ENCODE measurements at regions not wholly inside any gene's neighbourhood (a gene's known extent, or its start where the extent isn't known, plus 50 kb on each side); places are given as distances from the start of the nearest gene placed in this dataset.
A peak's percentile ranks its signal among the peaks of the same experiment; 100 is the strongest.
"Not testable (repeated sequence)": the region's sequence is repeated elsewhere in the genome, so short reads cannot be mapped to it uniquely, and the experiment has no call there.

- intact Hi-C loops (cut with micrococcal nuclease), result no loop called here
- no TSS peak for BruUV-seq (replicated peaks)
- no peak for DNase-seq (ENCODE audit: unreplicated experiment)
- Mint-ChIP-seq H3K36me3 (ENCODE audit: insufficient read depth, unreplicated experiment) (no peaks in the 10 kb centered on the region), H3K4me3 (ENCODE audit: unreplicated experiment) (no peak overlapping the region), H3K9me3 (ENCODE audit: unreplicated experiment) (no peaks in the 10 kb centered on the region), H3K27me3 (ENCODE audit: insufficient read depth, unreplicated experiment) (no peaks in the 10 kb centered on the region), H3K4me1 (ENCODE audit: insufficient read depth, unreplicated experiment) (no peaks in the 10 kb centered on the region), H3K27ac (ENCODE audit: low read depth, unreplicated experiment) (no peak overlapping the region)
- POLR2A ChIA-PET, result interaction anchor here (0.6 to 1.0 kb wide), 3 partner anchors 10 to 936 kb away, joined by 3 read pairs; no protein-coding TSS in a partner anchor
- CTCF ChIA-PET, result no interaction called here
- TF ChIP-seq CTCF (IDR thresholded peaks at IDR 0.05; ENCODE audit: unreplicated experiment), result no peak
Measured at GRCh38 chr14:38669027-38669426, 413.1 kb upstream of the CLEC14A start.

DNA sequence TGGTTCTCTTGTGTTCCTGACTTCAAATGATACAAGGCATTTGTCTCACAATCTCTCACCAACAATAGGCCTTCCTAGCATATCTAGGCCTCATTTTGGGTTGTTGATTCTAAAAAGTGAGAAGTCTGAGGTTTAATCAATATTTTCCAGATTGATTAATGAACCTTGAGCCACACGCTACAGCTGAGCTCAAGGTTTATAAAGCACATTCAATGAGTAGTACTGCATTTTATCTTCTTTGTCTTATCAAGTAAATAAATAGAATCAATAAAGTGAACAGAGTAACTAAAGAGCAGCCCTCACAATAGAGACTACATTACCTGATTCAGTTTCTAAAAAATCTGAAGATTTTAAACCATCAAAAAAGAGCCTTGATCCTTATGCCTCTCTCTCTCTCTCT lies 407.5 kb upstream of the CLEC14A start:
- no peak for TF ChIP-seq CTCF (IDR thresholded peaks at IDR 0.05; ENCODE audit: unreplicated experiment)
- Mint-ChIP-seq H3K4me3 (ENCODE audit: unreplicated experiment) (no peak overlapping the region), H3K4me1 (ENCODE audit: insufficient read depth, unreplicated experiment) (no peaks in the 10 kb centered on the region), H3K27ac (ENCODE audit: low read depth, unreplicated experiment) (no peak overlapping the region), H3K27me3 (ENCODE audit: insufficient read depth, unreplicated experiment) (no peaks in the 10 kb centered on the region), H3K9me3 (ENCODE audit: unreplicated experiment) (no peaks in the 10 kb centered on the region), H3K36me3 (ENCODE audit: insufficient read depth, unreplicated experiment) (no peaks in the 10 kb centered on the region)
- ChIA-PET CTCF (interaction anchor here (0.7 kb wide), 1 partner anchor 69 kb away, joined by 3 read pairs; no protein-coding TSS in a partner anchor), POLR2A (no interaction called here)
- no peak for DNase-seq (ENCODE audit: unreplicated experiment)
- BruUV-seq (replicated peaks), result no TSS peak
- intact Hi-C loops (cut with micrococcal nuclease), result no loop called here

- Mint-ChIP-seq H3K9me3 (ENCODE audit: unreplicated experiment) (no peaks in the 10 kb centered on the region), H3K27ac (ENCODE audit: low read depth, unreplicated experiment) (no peak overlapping the region), H3K4me3 (ENCODE audit: unreplicated experiment) (no peak overlapping the region), H3K27me3 (ENCODE audit: insufficient read depth, unreplicated experiment) (no peaks in the 10 kb centered on the region), H3K36me3 (ENCODE audit: insufficient read depth, unreplicated experiment) (no peaks in the 10 kb centered on the region), H3K4me1 (ENCODE audit: insufficient read depth, unreplicated experiment) (no peaks in the 10 kb centered on the region)
- no peak for TF ChIP-seq CTCF (IDR thresholded peaks at IDR 0.05; ENCODE audit: unreplicated experiment)
- intact Hi-C loops (cut with micrococcal nuclease), result no loop called here
- ChIA-PET POLR2A (no interaction called here), CTCF (no interaction called here)
- BruUV-seq (replicated peaks), result no TSS peak
- DNase-seq (ENCODE audit: unreplicated experiment), result no peak
Measured at GRCh38 chr14:38662781-38663180, 406.9 kb upstream of the CLEC14A start.

DNA sequence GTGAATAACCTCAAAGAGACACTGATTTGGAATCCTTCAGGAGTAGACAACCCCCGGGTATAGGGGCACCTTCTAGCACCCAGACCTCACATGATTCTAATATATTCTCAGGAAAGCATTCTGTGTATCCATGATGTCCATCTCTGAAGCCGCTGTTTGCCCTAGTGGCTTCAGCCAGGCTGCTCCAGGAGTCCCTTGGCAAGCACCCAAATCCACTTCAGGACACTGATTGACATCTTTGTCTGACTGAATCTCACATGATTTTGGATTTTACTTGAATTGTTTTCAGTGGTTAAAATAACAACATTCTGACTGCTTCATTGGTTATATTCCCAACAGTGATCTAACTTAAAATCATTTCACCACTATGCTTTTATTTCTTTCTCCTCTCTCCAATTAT lies 390.5 kb upstream of the CLEC14A start:
- BruUV-seq (replicated peaks), result no TSS peak
- no peaks in the 10 kb centered on the region for H3K4me1 Mint-ChIP-seq (ENCODE audit: insufficient read depth, unreplicated experiment)
- DNase-seq (ENCODE audit: unreplicated experiment), result peak; percentile 8
- ChIA-PET CTCF (interaction anchor here (1.0 kb wide), 1 partner anchor 53 kb away, joined by 3 read pairs; no protein-coding TSS in a partner anchor), POLR2A (no interaction called here)
- intact Hi-C loops (cut with micrococcal nuclease), result no loop called here
- H3K4me3 Mint-ChIP-seq (ENCODE audit: unreplicated experiment), result no peak overlapping the region
- no peak overlapping the region for H3K27ac Mint-ChIP-seq (ENCODE audit: low read depth, unreplicated experiment)
- H3K36me3 Mint-ChIP-seq (ENCODE audit: insufficient read depth, unreplicated experiment), result no peaks in the 10 kb centered on the region
- no peaks in the 10 kb centered on the region for H3K27me3 Mint-ChIP-seq (ENCODE audit: insufficient read depth, unreplicated experiment)
- no peak for TF ChIP-seq CTCF (IDR thresholded peaks at IDR 0.05; ENCODE audit: unreplicated experiment)
- H3K9me3 Mint-ChIP-seq (ENCODE audit: unreplicated experiment), result no peaks in the 10 kb centered on the region

DNA sequence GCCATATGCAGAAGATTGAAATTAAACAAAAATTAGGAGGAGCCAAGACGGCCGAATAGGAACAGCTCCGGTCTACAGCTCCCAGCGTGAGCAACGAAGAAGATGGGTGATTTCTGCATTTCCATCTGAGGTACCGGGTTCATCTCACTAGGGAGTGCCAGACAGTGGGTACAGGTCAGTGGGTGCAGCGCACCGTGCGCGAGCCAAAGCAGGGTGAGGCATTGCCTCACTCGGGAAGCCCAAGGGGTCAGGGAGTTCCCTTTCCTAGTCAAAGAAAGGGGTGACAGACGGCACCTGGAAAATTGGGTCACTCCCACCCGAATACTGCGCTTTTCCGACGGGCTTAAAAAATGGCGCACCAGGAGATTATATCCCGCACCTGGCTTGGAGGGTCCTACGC lies 379.0 kb upstream of the CLEC14A start:
- POLR2A ChIA-PET; H3K36me3 Mint-ChIP-seq (ENCODE audit: insufficient read depth, unreplicated experiment); intact Hi-C loops (cut with micrococcal nuclease); BruUV-seq (replicated peaks); H3K27me3 Mint-ChIP-seq (ENCODE audit: insufficient read depth, unreplicated experiment); DNase-seq (ENCODE audit: unreplicated experiment); H3K27ac Mint-ChIP-seq (ENCODE audit: low read depth, unreplicated experiment); H3K9me3 Mint-ChIP-seq (ENCODE audit: unreplicated experiment); H3K4me1 Mint-ChIP-seq (ENCODE audit: insufficient read depth, unreplicated experiment); H3K4me3 Mint-ChIP-seq (ENCODE audit: unreplicated experiment): not testable (repeated sequence)
- CTCF ChIA-PET, result interaction anchor here (0.6 kb wide), 1 partner anchor 436 kb away, joined by 3 read pairs; no protein-coding TSS in a partner anchor

Data from MCF 10A (cell line).